Renal cortex interstitium (tissue), 11 donors: ENCODE measurements at regions not wholly inside any gene's neighbourhood (a gene's known extent, or its start where the extent isn't known, plus 50 kb on each side); places are given as distances from the start of the nearest gene placed in this dataset.
"Not testable (repeated sequence)": the region's sequence is repeated elsewhere in the genome, so short reads cannot be mapped to it uniquely, and the experiment has no call there.

Source experiments
- DNase-seq, 11 donors: peaks; one replicate each; pipeline ENCODE4 v3.0.0-alpha.2; 2013; ENCODE audit warnings: low read depth in 9 of 11, low spot score in 4 of 11; ENCODE audit errors: extremely low read depth in 1 of 11

DNA sequence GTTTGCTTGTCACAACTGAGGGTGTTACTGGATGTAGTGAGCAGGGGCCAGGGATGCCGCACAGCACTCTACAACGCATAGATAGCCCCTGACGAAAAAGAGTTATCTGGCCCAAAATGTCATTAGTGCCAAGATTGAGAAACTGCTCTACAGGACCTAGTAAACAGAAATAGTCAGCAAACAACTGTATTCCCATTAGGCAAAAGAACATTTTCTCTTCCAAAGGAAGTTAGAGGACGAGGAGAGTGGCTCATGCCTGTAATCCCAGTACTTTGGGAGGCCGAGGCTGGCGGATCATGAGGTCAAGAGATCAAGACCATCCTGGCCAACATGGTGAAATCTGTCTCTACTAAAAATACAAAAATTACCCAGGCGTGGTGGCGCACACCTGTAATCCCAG is 189.1 kb downstream of the DUSP10 start:
- not testable (repeated sequence) for DNase-seq

DNA sequence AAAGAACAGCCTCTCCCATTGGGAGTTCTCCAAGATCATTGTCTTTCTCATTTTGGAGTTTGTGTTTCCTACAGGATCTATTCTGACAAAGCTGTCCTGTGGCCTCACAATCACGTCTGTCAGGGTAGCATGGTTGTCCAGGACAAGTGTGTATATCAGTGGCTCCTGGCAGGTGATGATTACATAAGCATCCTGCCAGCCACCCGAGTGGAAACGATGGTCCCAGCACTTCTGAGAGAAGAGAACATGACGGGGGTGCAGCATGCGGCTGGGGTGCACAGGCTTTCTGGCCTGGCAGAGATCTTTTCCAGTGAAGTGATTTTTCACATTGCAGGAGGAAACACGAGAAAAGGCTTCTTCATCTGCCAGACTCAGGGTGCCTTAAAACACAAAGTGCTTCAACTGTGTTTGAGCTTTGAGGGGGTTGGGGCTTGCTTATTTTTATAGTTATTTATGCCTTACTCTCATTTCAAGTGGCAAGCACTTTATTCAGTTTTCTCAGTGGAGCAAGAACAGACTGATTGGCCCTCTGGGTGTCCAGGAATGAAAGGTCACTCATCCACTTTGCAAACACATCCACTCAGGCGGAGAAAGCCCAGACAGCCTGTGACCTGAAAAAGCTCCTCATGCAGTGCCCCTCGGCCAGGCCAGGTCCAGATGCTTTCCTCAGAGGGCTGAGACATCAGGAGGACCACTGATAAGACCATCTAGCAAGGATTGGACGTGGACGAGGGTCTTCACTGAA is 186.0 kb downstream of the DUSP10 start:
- DNase-seq: no peak

GRCh38 chr1:221556435-221556834 is 185.5 kb downstream of the DUSP10 start:
- DNase-seq: no peak

DNA sequence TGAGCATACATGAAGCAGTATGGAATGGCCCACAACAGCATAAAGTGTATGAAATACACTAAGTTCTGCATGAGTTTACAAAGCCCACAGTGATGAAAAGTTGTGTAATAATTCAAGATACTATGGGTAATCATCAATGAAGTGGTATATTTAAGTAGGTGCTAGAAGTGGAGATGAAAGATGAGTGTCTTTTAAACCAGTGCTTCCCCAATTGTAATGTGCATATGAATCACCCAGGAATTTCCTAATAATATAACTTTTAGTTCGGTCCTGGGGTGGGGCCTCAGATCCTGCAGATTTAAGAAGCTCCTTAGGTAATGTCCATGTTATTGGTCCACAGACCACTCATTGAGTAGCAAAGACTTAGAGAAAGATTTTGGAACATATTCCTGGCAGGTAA is 184.9 kb downstream of the DUSP10 start:
- no peak for DNase-seq

DNA sequence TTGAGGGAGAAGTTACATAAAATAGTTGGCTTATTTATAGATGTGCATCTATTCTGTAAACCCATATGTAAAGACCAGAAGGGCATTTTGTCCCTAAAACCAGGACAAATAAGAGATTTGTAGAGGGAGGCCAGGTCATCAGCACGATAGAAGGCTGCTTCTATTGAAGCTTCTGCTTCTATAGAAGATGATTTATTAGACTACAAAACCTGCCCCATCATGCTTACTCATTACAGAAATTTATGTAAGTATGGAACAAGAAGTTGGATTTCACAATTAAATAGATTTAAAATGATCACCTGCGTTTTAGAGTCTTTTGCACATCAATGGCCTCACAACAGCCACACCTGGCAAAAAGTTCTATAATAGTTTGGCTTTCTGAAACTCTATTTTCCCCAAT is 183.5 kb downstream of the DUSP10 start:
- DNase-seq: no peak

- no peak for DNase-seq
Measured at GRCh38 chr1:221559911-221560310, 182.0 kb downstream of the DUSP10 start.

DNA sequence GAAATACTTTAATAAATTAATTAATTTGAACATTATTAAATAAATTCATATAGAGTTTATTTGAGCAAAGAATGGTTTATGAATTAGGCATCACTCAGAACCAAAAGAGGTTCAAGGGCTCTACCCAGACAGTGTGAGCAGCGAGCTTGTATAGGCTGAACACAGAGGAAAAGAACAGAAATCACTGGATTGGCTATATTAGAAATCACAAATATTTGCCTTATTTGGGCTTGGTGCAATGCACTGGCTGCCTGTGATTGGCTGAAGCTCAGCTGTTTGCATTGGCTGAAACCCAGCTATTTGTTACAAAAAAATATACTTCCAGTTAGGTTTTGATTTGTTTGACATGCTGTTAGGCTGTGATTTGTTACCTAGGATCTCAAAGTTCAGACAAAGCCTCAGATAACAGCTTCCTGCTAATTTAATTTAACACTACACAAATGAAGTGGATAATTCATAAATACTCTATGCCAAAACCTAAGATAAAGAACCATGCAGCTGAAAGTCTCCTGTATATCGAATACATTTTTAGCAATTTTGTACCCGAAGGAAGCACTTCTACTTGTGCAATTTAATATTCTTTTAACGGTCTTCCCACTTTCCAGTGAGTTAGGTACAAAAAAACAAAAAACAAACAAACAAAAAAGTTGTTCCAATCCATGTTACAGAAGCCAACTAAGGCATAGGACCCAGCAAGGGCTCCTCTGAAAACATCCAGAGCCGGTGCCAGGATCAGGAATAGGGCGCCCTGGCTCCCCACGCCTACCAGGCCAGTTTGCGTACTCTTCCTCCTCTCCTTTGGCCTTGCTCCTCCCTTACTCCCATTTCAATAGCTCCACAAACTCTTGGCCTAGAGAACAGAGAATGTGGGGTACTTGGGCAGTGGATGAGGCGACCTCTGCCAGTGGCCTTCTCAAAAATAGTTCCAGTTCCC is 179.1 kb downstream of the DUSP10 start:
- DNase-seq: no peak

DNA sequence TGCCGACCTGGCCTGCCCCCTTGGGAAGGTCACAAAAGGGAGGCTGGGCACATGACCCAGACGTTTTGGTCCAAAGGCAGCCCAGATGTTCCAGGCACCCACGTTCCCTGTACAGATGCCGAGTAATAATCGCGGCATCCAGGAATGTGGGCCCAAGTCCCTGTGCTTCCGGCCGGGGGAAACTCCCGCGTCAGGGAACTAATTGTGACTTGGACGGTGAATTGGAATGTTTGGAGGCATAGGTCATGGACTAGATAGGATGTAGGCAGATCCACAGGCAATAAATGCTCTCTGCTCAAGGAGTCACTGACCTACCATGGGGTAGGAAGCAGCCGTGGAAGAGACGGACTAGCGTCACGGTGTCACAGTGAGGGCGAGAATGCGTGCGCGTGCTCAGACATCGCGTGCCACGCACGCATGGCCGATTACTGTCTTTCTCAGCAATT is 178.4 kb downstream of the DUSP10 start:
- no peak for DNase-seq

DNA sequence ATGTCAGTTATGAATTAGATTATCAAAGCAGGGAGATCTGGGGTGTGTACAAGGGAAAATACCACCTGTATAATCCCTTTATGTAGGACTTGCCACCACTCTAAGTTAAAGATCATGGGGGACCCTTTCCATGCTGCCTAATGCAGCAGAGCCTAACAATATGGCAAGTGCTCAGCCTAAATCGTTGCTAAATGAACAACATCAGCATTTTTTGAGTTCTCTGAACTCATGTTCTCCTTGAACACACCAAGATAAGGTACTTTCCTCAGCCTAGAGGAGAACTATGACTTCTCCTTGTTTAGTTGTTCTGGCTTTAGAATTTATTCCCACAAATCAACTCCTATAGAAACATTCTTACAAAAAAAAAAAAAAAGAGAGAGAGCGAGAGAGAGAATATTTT is 177.0 kb downstream of the DUSP10 start:
- DNase-seq: no peak

- DNase-seq: no peak
Measured at GRCh38 chr1:221565711-221566110, 176.2 kb downstream of the DUSP10 start.

DNA sequence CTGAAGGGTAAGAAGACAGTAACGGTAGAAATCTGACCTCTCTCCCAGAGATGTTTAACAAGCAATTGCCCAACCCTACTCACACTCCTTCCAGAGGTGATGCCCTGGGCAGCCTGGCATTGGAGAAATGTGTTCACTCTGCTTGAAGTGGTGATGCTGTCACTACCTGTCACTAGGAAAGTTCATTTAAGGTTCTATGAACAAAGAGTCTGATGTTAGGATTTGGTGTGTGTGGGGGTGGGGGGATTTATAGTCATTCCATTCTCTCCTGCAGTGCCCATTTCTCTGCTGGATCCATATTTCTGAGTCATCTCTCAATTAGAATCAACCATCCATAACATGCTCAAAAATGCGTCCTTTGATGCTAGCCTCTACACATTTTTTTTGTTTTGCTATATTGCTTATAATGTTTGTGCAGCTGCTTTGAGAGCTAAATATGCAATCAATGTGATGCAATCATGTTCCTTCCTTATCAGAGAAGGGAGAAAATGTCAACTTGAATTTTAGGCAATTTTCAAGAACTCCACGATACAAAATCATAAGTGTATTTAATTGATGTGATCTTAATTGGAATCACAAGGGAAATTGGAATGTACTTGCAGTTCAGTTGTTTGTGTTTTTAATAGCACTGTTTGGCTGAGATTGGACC is 173.9 kb downstream of the DUSP10 start:
- DNase-seq: no peak

- DNase-seq: no peak
Measured at GRCh38 chr1:221573756-221574155, 168.1 kb downstream of the DUSP10 start.

GRCh38 chr1:221574529-221574928 is 167.4 kb downstream of the DUSP10 start:
- DNase-seq: no peak

GRCh38 chr1:221575605-221576004 is 166.3 kb downstream of the DUSP10 start:
- DNase-seq: no peak

DNA sequence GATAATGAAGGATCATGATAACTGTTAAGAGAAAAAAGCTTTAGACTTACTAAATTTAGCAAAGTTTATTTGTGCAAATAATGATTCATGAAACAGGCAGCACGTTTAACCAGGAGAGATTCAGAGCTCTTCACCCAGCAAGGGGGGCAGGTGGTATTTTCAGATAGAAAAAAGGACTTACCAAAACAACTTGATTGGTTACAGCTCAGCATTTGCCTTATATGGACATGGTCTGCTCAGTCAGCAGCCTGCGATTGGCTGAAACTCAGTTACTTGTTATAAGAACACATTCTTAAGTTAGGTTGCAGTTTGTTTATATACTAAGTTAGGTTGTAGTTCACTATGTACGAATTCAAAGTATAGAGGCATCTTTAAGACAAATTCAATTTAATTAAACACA is 165.6 kb downstream of the DUSP10 start:
- DNase-seq: no peak

DNA sequence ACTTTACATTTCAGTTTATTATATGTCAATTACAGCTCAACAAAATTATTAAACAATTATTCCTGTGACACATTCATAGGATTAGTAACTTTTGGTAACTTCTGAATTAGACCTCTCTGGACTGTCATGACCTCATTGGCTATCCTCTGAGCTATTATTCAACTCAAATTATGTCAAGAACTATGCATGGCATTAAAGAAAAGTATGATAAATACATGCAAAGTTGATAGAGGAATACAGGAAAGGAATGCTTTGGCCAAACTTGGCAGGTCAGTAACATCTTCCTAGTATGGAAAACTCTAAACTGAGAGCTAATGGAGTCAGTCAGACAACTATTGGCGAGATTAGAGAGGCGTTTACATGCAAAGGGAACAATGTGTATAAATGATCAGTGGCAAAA is 158.4 kb downstream of the DUSP10 start:
- DNase-seq: no peak

DNA sequence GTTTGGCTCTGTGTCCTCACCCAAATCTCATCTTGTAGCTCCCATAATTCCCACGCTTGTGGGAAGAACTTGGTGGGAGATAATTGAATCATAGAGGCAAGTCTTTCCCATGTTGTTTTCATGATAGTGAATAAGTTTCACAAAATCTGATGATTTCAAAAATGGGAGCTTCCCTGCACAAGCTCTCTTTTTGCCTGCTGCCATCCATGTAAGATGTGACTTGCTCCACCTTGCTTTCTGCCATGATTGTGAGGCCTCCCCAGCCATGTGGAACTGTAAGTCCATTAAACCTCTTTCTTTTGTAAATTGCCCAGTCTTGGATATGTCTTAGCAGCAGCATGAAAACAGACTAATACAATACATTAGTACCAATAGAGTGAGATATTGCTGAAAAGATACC is 154.9 kb downstream of the DUSP10 start:
- not testable (repeated sequence) for DNase-seq

- not testable (repeated sequence) for DNase-seq
Measured at GRCh38 chr1:221591250-221591649, 150.6 kb downstream of the DUSP10 start.

GRCh38 chr1:221594576-221594975 is 147.3 kb downstream of the DUSP10 start:
- DNase-seq: no peak

DNA sequence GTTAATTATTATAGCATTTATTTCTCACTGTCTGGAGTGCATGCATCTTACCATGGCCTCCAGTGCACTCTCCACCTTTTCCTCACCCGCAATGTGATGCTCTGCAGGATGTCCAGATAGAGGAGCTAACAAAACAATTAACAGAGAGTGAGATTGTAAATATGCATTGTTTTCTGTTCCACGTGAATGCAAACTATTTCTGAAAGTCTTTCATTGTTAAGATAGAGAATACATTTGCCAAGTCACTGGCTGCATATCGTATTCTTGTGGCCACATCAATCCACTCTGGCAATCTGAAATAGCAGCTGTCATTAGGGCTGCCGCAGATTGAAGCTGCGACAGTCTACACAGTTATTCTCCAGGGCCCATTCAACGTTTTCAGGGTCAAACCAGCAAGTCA is 143.8 kb downstream of the DUSP10 start:
- DNase-seq: no peak
